ENCODE measurements at regions not wholly inside any gene's neighbourhood (a gene's known extent, or its start where the extent isn't known, plus 50 kb on each side); places are given as distances from the start of the nearest gene placed in this dataset.

DNA sequence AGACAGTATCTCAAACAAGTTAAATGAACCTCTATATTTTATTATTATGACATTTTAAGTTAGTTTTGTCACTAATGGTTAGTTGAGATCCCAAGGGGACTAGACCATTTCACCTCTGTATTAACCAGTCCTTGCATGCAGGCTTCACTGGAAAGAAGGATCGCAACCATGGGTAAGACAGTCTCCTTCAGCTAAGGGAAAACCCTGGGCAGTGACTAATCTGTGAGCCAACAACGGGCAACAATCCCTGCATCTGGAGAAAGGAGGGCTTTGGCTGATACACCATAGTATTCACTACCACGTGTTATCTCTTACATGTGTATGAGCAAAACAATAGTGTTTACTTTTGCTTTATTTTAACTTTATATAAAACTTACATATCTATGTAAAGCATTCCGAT lies 708.8 kb upstream of the CHRM3 start:
- 90% methylated on average over 4 of the region's 4 CpGs for WGBS
- Histone ChIP-seq H3K9me3 (ENCODE audit: control insufficient read depth in 2 of 2, insufficient read depth in 1 of 2, low read length in 1 of 2) (no peaks in the 10 kb centered on the region), H3K27me3 (ENCODE audit: control insufficient read depth in 2 of 2, insufficient read depth in 1 of 2, low read length in 1 of 2) (no peaks in the 10 kb centered on the region), H3K4me1 (ENCODE audit: control insufficient read depth in 2 of 2, insufficient read depth in 2 of 2, low read length in 2 of 2) (no peaks in the 10 kb centered on the region), H3K4me3 (ENCODE audit: low read length in 2 of 2) (no peak overlapping the region), H3K36me3 (ENCODE audit: control insufficient read depth in 2 of 2, insufficient read depth in 2 of 2, low read length in 1 of 2) (no peaks in the 10 kb centered on the region), H3K27ac (ENCODE audit: low read depth in 1 of 2, low read length in 1 of 2) (no peak overlapping the region)
- DNase-seq (ENCODE audit: low read depth in 6 of 9, low spot score in 9 of 9): no peak

DNA sequence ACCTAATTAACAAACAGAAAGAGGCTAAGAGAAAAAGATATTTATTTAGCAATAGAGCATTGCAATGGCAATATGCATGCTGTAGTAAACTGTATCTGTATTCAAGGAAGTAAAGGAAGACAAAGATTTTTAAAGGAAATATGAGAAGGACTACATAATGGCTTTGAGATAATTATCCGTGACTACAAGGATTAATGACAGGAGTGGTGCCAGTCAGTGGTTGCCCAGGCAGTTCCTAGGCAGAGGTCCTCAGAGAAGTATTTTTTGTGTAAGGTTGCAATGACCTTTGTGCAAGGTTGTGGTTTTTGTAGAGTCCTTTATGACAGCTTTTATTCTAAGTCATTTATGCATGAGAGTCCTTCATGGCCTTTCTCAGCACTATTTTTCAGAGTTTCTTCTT lies 711.1 kb upstream of the CHRM3 start:
- no peaks in the 10 kb centered on the region for H3K4me1 ChIP-seq (ENCODE audit: control insufficient read depth in 2 of 2, insufficient read depth in 2 of 2, low read length in 2 of 2)
- H3K27me3 ChIP-seq (ENCODE audit: control insufficient read depth in 2 of 2, insufficient read depth in 1 of 2, low read length in 1 of 2): no peaks in the 10 kb centered on the region
- DNase-seq (ENCODE audit: low read depth in 6 of 9, low spot score in 9 of 9): no peak
- 91% methylated on average over 1 of the region's 1 CpG for WGBS
- H3K27ac ChIP-seq (ENCODE audit: low read depth in 1 of 2, low read length in 1 of 2): no peak overlapping the region
- no peaks in the 10 kb centered on the region for H3K9me3 ChIP-seq (ENCODE audit: control insufficient read depth in 2 of 2, insufficient read depth in 1 of 2, low read length in 1 of 2)
- no peaks in the 10 kb centered on the region for H3K36me3 ChIP-seq (ENCODE audit: control insufficient read depth in 2 of 2, insufficient read depth in 2 of 2, low read length in 1 of 2)
- no peak overlapping the region for H3K4me3 ChIP-seq (ENCODE audit: low read length in 2 of 2)

- H3K4me3 ChIP-seq (ENCODE audit: low read length in 2 of 2): no peak overlapping the region
- H3K27me3 ChIP-seq (ENCODE audit: control insufficient read depth in 2 of 2, insufficient read depth in 1 of 2, low read length in 1 of 2): no peaks in the 10 kb centered on the region
- H3K36me3 ChIP-seq (ENCODE audit: control insufficient read depth in 2 of 2, insufficient read depth in 2 of 2, low read length in 1 of 2): no peaks in the 10 kb centered on the region
- no peaks in the 10 kb centered on the region for H3K4me1 ChIP-seq (ENCODE audit: control insufficient read depth in 2 of 2, insufficient read depth in 2 of 2, low read length in 2 of 2)
- DNase-seq (ENCODE audit: low read depth in 6 of 9, low spot score in 9 of 9): no peak
- no peaks in the 10 kb centered on the region for H3K9me3 ChIP-seq (ENCODE audit: control insufficient read depth in 2 of 2, insufficient read depth in 1 of 2, low read length in 1 of 2)
- H3K27ac ChIP-seq (ENCODE audit: low read depth in 1 of 2, low read length in 1 of 2): no peak overlapping the region
- WGBS: 89% methylated on average over 1 of the region's 1 CpG
Observed at GRCh38 chr1:238674316-238674715, 712.1 kb upstream of the CHRM3 start.

DNA sequence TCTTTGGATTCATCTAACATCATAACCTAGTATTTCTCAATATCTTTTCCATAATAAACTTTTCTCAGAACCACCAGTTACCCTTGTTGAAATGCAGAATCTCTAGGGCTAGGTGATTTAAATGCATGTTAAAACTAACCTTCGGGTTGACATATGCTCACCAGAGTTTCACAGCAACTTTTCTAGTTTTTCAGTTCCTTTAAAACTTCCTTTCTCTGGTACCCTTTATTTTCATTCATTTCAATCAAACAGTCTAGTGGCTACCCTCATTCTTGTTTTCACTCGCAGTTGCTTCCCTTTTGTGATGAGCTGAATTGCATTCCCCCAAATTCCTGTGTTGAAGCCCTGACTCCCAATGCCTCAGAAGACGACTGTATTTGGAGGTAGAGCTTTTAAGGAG lies 712.8 kb upstream of the CHRM3 start:
- DNase-seq (ENCODE audit: low read depth in 6 of 9, low spot score in 9 of 9): no peak
- WGBS: 93% methylated on average over 3 of the region's 3 CpGs
- H3K36me3 ChIP-seq (ENCODE audit: control insufficient read depth in 2 of 2, insufficient read depth in 2 of 2, low read length in 1 of 2): no peaks in the 10 kb centered on the region
- no peaks in the 10 kb centered on the region for H3K9me3 ChIP-seq (ENCODE audit: control insufficient read depth in 2 of 2, insufficient read depth in 1 of 2, low read length in 1 of 2)
- H3K4me1 ChIP-seq (ENCODE audit: control insufficient read depth in 2 of 2, insufficient read depth in 2 of 2, low read length in 2 of 2): no peaks in the 10 kb centered on the region
- H3K27ac ChIP-seq (ENCODE audit: low read depth in 1 of 2, low read length in 1 of 2): no peak overlapping the region
- no peaks in the 10 kb centered on the region for H3K27me3 ChIP-seq (ENCODE audit: control insufficient read depth in 2 of 2, insufficient read depth in 1 of 2, low read length in 1 of 2)
- no peak overlapping the region for H3K4me3 ChIP-seq (ENCODE audit: low read length in 2 of 2)

GRCh38 chr1:238672806-238673205 lies 713.6 kb upstream of the CHRM3 start:
- DNase-seq (ENCODE audit: low read depth in 6 of 9, low spot score in 9 of 9): no peak
- H3K27ac ChIP-seq (ENCODE audit: low read depth in 1 of 2, low read length in 1 of 2): no peak overlapping the region
- H3K9me3 ChIP-seq (ENCODE audit: control insufficient read depth in 2 of 2, insufficient read depth in 1 of 2, low read length in 1 of 2): no peaks in the 10 kb centered on the region
- H3K27me3 ChIP-seq (ENCODE audit: control insufficient read depth in 2 of 2, insufficient read depth in 1 of 2, low read length in 1 of 2): no peaks in the 10 kb centered on the region
- H3K4me3 ChIP-seq (ENCODE audit: low read length in 2 of 2): no peak overlapping the region
- H3K4me1 ChIP-seq (ENCODE audit: control insufficient read depth in 2 of 2, insufficient read depth in 2 of 2, low read length in 2 of 2): no peaks in the 10 kb centered on the region
- H3K36me3 ChIP-seq (ENCODE audit: control insufficient read depth in 2 of 2, insufficient read depth in 2 of 2, low read length in 1 of 2): no peaks in the 10 kb centered on the region
- 92% methylated on average over 3 of the region's 3 CpGs for WGBS

GRCh38 chr1:238672262-238672661 lies 714.1 kb upstream of the CHRM3 start:
- no peak for DNase-seq (ENCODE audit: low read depth in 6 of 9, low spot score in 9 of 9)

GRCh38 chr1:238664139-238664538 lies 722.2 kb upstream of the CHRM3 start:
- H3K4me1 ChIP-seq (ENCODE audit: control insufficient read depth in 2 of 2, insufficient read depth in 2 of 2, low read length in 2 of 2): no peaks in the 10 kb centered on the region
- no peaks in the 10 kb centered on the region for H3K36me3 ChIP-seq (ENCODE audit: control insufficient read depth in 2 of 2, insufficient read depth in 2 of 2, low read length in 1 of 2)
- no peak overlapping the region for H3K4me3 ChIP-seq (ENCODE audit: low read length in 2 of 2)
- H3K27ac ChIP-seq (ENCODE audit: low read depth in 1 of 2, low read length in 1 of 2): no peak overlapping the region
- no peaks in the 10 kb centered on the region for H3K9me3 ChIP-seq (ENCODE audit: control insufficient read depth in 2 of 2, insufficient read depth in 1 of 2, low read length in 1 of 2)
- no peak for DNase-seq (ENCODE audit: low read depth in 6 of 9, low spot score in 9 of 9)
- no peaks in the 10 kb centered on the region for H3K27me3 ChIP-seq (ENCODE audit: control insufficient read depth in 2 of 2, insufficient read depth in 1 of 2, low read length in 1 of 2)
- 50% methylated on average over 2 of the region's 2 CpGs for WGBS

More at GRCh38 chr1:238672262-238672661, 714.1 kb upstream of the CHRM3 start:
- Histone ChIP-seq H3K9me3 (ENCODE audit: control insufficient read depth in 2 of 2, insufficient read depth in 1 of 2, low read length in 1 of 2) (no peaks in the 10 kb centered on the region), H3K4me1 (ENCODE audit: control insufficient read depth in 2 of 2, insufficient read depth in 2 of 2, low read length in 2 of 2) (no peaks in the 10 kb centered on the region), H3K4me3 (ENCODE audit: low read length in 2 of 2) (no peak overlapping the region), H3K36me3 (ENCODE audit: control insufficient read depth in 2 of 2, insufficient read depth in 2 of 2, low read length in 1 of 2) (no peaks in the 10 kb centered on the region), H3K27ac (ENCODE audit: low read depth in 1 of 2, low read length in 1 of 2) (no peak overlapping the region), H3K27me3 (ENCODE audit: control insufficient read depth in 2 of 2, insufficient read depth in 1 of 2, low read length in 1 of 2) (no peaks in the 10 kb centered on the region)
- 72% methylated on average over 4 of the region's 4 CpGs for WGBS

DNA sequence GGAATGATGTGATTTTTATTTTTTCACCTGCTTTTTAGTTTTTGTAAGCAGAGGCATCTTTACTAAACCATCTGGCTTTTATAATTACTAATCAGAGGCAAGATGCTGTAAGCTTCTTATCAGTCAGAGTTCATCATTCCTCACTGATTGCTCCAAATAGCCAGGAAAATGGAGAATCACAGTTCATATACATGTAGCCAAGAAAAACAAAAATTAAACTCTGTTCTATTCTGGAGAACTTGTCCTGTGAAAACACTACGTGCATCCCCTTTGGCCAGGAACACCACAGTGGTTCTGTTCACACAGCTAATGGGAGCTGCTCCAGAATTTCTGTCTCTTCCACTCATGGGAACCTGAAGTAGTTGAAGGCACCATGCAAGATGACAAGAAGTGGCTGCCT lies 725.5 kb upstream of the CHRM3 start:
- Histone ChIP-seq H3K4me3 (ENCODE audit: low read length in 2 of 2) (no peak overlapping the region), H3K9me3 (ENCODE audit: control insufficient read depth in 2 of 2, insufficient read depth in 1 of 2, low read length in 1 of 2) (no peaks in the 10 kb centered on the region), H3K27me3 (ENCODE audit: control insufficient read depth in 2 of 2, insufficient read depth in 1 of 2, low read length in 1 of 2) (no peaks in the 10 kb centered on the region), H3K27ac (ENCODE audit: low read depth in 1 of 2, low read length in 1 of 2) (no peak overlapping the region), H3K36me3 (ENCODE audit: control insufficient read depth in 2 of 2, insufficient read depth in 2 of 2, low read length in 1 of 2) (no peaks in the 10 kb centered on the region), H3K4me1 (ENCODE audit: control insufficient read depth in 2 of 2, insufficient read depth in 2 of 2, low read length in 2 of 2) (no peaks in the 10 kb centered on the region)
- WGBS: 93% methylated on average over 1 of the region's 1 CpG
- no peak for DNase-seq (ENCODE audit: low read depth in 6 of 9, low spot score in 9 of 9)

DNA sequence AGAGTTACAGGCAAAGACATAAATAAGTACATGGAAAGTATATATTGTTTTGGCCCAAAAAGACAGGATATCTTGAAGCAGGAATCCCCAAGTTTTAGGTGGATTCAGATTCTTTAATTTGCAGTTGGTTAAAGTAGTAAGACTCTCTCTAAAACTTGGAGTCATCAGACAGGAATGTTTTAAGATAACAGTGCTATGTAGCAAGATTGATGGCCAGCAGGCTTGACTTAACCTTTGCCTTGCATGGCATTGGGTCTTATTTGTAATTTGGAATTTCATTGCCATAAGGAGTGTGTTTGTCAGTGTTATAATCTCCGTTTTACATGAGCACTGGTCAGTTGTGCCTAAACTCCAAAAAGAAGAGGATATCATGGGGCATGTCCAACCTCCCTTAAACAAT lies 727.6 kb upstream of the CHRM3 start:
- WGBS: 95% methylated on average over 1 of the region's 1 CpG
- H3K4me3 ChIP-seq (ENCODE audit: low read length in 2 of 2): no peak overlapping the region
- H3K27ac ChIP-seq (ENCODE audit: low read depth in 1 of 2, low read length in 1 of 2): no peak overlapping the region
- H3K4me1 ChIP-seq (ENCODE audit: control insufficient read depth in 2 of 2, insufficient read depth in 2 of 2, low read length in 2 of 2): no peaks in the 10 kb centered on the region
- DNase-seq (ENCODE audit: low read depth in 6 of 9, low spot score in 9 of 9): no peak
- H3K27me3 ChIP-seq (ENCODE audit: control insufficient read depth in 2 of 2, insufficient read depth in 1 of 2, low read length in 1 of 2): no peaks in the 10 kb centered on the region
- no peaks in the 10 kb centered on the region for H3K36me3 ChIP-seq (ENCODE audit: control insufficient read depth in 2 of 2, insufficient read depth in 2 of 2, low read length in 1 of 2)
- H3K9me3 ChIP-seq (ENCODE audit: control insufficient read depth in 2 of 2, insufficient read depth in 1 of 2, low read length in 1 of 2): no peaks in the 10 kb centered on the region

DNA sequence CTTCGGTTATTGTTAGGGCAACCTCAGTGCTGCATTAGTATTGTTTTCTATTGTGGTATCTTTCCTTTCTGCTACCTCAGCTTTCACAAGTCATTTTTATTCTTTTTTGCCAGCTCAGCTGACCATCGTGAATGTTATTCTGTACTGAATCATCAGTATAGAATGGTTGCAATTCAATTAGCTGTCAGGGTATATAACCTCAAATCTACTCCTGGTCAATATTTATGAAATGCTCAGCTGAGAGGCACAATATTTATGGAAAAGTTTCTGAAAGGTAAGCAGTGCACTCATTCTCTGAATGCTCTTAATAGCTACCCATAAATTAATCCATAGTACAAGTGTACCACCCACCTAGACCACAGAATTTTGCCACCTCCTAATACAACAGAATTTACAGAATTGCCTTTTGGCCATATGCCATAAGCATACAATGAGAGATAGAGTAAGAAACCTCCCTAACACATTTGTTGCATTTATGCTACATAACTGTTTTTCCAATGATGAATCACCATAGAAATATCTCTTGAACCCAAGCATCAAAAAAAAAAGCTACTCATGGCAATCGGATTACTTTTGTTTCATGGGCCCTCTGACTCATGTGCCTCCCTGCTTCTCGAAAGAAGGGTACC lies 732.6 kb upstream of the CHRM3 start:
- no peak overlapping the region for H3K4me3 ChIP-seq (ENCODE audit: low read length in 2 of 2)
- no peaks in the 10 kb centered on the region for H3K27me3 ChIP-seq (ENCODE audit: control insufficient read depth in 2 of 2, insufficient read depth in 1 of 2, low read length in 1 of 2)
- H3K27ac ChIP-seq (ENCODE audit: low read depth in 1 of 2, low read length in 1 of 2): no peak overlapping the region
- H3K4me1 ChIP-seq (ENCODE audit: control insufficient read depth in 2 of 2, insufficient read depth in 2 of 2, low read length in 2 of 2): no peaks in the 10 kb centered on the region
- no peak for DNase-seq (ENCODE audit: low read depth in 6 of 9, low spot score in 9 of 9)
- no peaks in the 10 kb centered on the region for H3K36me3 ChIP-seq (ENCODE audit: control insufficient read depth in 2 of 2, insufficient read depth in 2 of 2, low read length in 1 of 2)
- WGBS: 92% methylated on average over 4 of the region's 4 CpGs
- H3K9me3 ChIP-seq (ENCODE audit: control insufficient read depth in 2 of 2, insufficient read depth in 1 of 2, low read length in 1 of 2): no peaks in the 10 kb centered on the region

Measured in thymus (tissue), 11 donors.